A673 (cell line): ENCODE measurements at regions not wholly inside any gene's neighbourhood (a gene's known extent, or its start where the extent isn't known, plus 50 kb on each side); places are given as distances from the start of the nearest gene placed in this dataset.
A peak's percentile ranks its signal among the peaks of the same experiment; 100 is the strongest.

Experiments used
- BruUV-seq: library from RNA; stranded (reverse); fragments of 400-500 nt; replicated peaks from 2 replicates; lab custom pipeline; 2021; lab: Mats Ljungman, UMichigan
- CTCF ChIA-PET: fragments of 300-600 bp; sonication (Branson Sonifier 250); formaldehyde crosslinking; loops from one replicate; lab custom pipeline; 2022; ENCODE audit warnings: antibody characterized with exemption; lab: Charles Lee
- POLR2A ChIA-PET: fragments of 300-600 bp; sonication (Branson Sonifier 250); formaldehyde crosslinking; loops from one replicate; lab custom pipeline; 2022; ENCODE audit warnings: antibody characterized with exemption; ENCODE audit not compliant: low non-redundant PET; lab: Charles Lee
- DNase-seq: peaks from one replicate; pipeline ENCODE4 v3.0.0-alpha.2; 2015; ENCODE audit warnings: low spot score
- H3K27ac ChIP-seq: fragments of 200-600 bp; sonication (generic); 2 replicates; pipeline ENCODE4 v1.5.1; 2016; ENCODE audit warnings: mixed run types, low read depth, mild to moderate bottlenecking, mixed read lengths, antibody characterized with exemption, low read length; ENCODE audit not compliant: poor library complexity, severe bottlenecking
- H3K27me3 ChIP-seq: fragments of 200-600 bp; sonication (generic); replicated peaks from 2 replicates; pipeline ENCODE4 v1.6.1; 2017; ENCODE audit warnings: mixed run types, low read depth, mild to moderate bottlenecking, mixed read lengths, antibody characterized with exemption, low read length; ENCODE audit not compliant: insufficient read depth, poor library complexity
- H3K36me3 ChIP-seq: fragments of 200-600 bp; sonication (generic); 2 replicates; pipeline ENCODE4 v1.6.1; 2016; ENCODE audit warnings: mixed run types, mild to moderate bottlenecking, mixed read lengths, antibody characterized with exemption, low read length; ENCODE audit not compliant: insufficient read depth, poor library complexity, severe bottlenecking
- H3K4me1 ChIP-seq: fragments of 200-600 bp; sonication (generic); 2 replicates; pipeline ENCODE4 v1.6.1; 2017; ENCODE audit warnings: mixed run types, mild to moderate bottlenecking, mixed read lengths, antibody characterized with exemption, low read length; ENCODE audit not compliant: insufficient read depth, poor library complexity, severe bottlenecking
- H3K4me3 ChIP-seq: fragments of 200-600 bp; sonication (generic); 2 replicates; pipeline ENCODE4 v1.5.1; 2016; ENCODE audit warnings: low read depth, mixed run types, mild to moderate bottlenecking, mixed read lengths, low read length; ENCODE audit not compliant: poor library complexity, severe bottlenecking
- H3K9me3 ChIP-seq: fragments of 200-600 bp; sonication (generic); 2 replicates; pipeline ENCODE4 v1.6.1; 2016; ENCODE audit warnings: mixed run types, low read depth, mild to moderate bottlenecking, mixed read lengths, antibody characterized with exemption, low read length; ENCODE audit not compliant: poor library complexity, severe bottlenecking
- EZH2 ChIP-seq: fragments of 200-600 bp; sonication (generic); IDR thresholded peaks from 2 replicates; pipeline ENCODE4 v1.6.1; 2017; ENCODE audit warnings: borderline replicate concordance, low read depth, mild to moderate bottlenecking, mixed read lengths, antibody characterized with exemption, low read length; ENCODE audit not compliant: poor library complexity, severe bottlenecking
- intact Hi-C: fragments of 100-400 bp; cut with micrococcal nuclease; formaldehyde crosslinking; loops from one replicate; pipeline ENCODE4 v1.10.0; 2022; ENCODE audit not compliant: unreplicated experiment
- TF ChIP-seq, protein P1 (sequence below): fragments of 300-800, 200-600 bp; sonication (generic); conservative IDR thresholded peaks from 2 replicates; pipeline ENCODE4 v1.5.1; 2017; ENCODE audit warnings: low read depth, mild to moderate bottlenecking, antibody characterized with exemption, low read length, moderate library complexity, mixed read lengths

DNA sequence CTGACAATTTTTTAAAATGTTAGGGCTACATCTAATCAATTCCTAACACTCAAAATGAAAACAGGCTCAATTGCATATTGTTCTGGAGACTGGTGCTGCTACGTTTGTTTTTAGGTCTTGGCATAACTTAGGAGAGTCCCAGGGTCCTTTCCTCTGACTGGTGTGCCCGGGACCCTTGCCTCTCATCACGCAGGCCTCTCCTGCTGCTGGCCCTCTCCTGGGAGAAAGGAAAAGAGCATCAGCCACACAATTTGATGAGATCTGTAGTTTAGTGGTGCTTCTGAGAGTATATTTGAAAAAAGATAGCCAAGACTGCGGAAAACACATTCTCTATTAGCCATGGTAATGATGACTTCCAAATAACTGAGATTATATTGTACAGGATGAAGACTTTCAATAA lies 380.0 kb downstream of the KLF12 start:
- Histone ChIP-seq H3K36me3 (no peaks in the 10 kb centered on the region), H3K27me3 (no peaks in the 10 kb centered on the region), H3K4me3 (no peak overlapping the region), H3K9me3 (no peaks in the 10 kb centered on the region), H3K27ac (peak overlapping the region; percentile 22), H3K4me1 (peaks cover 40% of the 10 kb centered on the region)
- intact Hi-C loops = loop anchor here (2.0 to 10.0 kb wide), 4 partner anchors 531 to 1465 kb away; no protein-coding TSS in a partner anchor
- no peak for DNase-seq
- TSS peak; percentile 54 for BruUV-seq
- POLR2A ChIA-PET = no interaction called here
- CTCF ChIA-PET = no interaction called here
- TF ChIP-seq, protein P1, sequence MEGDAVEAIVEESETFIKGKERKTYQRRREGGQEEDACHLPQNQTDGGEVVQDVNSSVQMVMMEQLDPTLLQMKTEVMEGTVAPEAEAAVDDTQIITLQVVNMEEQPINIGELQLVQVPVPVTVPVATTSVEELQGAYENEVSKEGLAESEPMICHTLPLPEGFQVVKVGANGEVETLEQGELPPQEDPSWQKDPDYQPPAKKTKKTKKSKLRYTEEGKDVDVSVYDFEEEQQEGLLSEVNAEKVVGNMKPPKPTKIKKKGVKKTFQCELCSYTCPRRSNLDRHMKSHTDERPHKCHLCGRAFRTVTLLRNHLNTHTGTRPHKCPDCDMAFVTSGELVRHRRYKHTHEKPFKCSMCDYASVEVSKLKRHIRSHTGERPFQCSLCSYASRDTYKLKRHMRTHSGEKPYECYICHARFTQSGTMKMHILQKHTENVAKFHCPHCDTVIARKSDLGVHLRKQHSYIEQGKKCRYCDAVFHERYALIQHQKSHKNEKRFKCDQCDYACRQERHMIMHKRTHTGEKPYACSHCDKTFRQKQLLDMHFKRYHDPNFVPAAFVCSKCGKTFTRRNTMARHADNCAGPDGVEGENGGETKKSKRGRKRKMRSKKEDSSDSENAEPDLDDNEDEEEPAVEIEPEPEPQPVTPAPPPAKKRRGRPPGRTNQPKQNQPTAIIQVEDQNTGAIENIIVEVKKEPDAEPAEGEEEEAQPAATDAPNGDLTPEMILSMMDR = no peak
- no peak for TF ChIP-seq EZH2

DNA sequence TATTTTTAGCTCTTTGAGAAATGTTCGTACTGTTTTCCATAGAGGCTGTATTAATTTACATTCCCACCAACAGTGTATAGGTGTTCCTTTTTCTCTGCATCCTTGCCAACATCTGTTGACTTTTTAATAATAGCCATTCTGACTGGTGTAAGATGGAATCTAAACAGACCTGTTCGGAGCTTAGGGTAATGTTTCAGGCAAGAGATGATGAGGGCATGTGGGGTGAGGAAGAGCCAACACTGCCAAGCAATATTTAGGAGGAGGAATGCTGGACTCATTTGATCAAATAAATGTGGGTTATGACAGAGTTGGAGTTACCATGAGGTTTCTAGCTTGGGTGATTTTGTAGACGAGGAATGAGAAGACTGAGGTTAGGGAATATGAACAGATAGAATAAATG lies 382.9 kb downstream of the KLF12 start:
- no peak for DNase-seq
- no TSS peak for BruUV-seq
- H3K4me3 ChIP-seq = no peak overlapping the region
- intact Hi-C loops = loop anchor here (10.0 kb wide), 3 partner anchors 534 to 924 kb away; no protein-coding TSS in a partner anchor
- H3K4me1 ChIP-seq = peaks cover 25% of the 10 kb centered on the region
- TF ChIP-seq, protein P1 = no peak
- no peaks in the 10 kb centered on the region for H3K27me3 ChIP-seq
- H3K27ac ChIP-seq = no peak overlapping the region
- no peaks in the 10 kb centered on the region for H3K9me3 ChIP-seq
- no peaks in the 10 kb centered on the region for H3K36me3 ChIP-seq
- CTCF ChIA-PET = no interaction called here
- POLR2A ChIA-PET = no interaction called here

GRCh38 chr13:73748404-73748803 lies 385.8 kb downstream of the KLF12 start:
- ChIA-PET POLR2A (no interaction called here), CTCF (interaction anchor here (0.6 kb wide), 1 partner anchor 58 kb away, joined by 4 read pairs; no protein-coding TSS in a partner anchor)
- H3K36me3 ChIP-seq = no peaks in the 10 kb centered on the region
- TF ChIP-seq, protein P1 = no peak
- TF ChIP-seq EZH2 = no peak
- BruUV-seq = no TSS peak
- H3K27me3 ChIP-seq = no peaks in the 10 kb centered on the region
- no peak for DNase-seq
- peaks cover 4% of the 10 kb centered on the region for H3K4me1 ChIP-seq
- H3K4me3 ChIP-seq = no peak overlapping the region
- no peaks in the 10 kb centered on the region for H3K9me3 ChIP-seq
- intact Hi-C loops = no loop called here
- no peak overlapping the region for H3K27ac ChIP-seq
